ENCODE measurements at regions not wholly inside any gene's neighbourhood (a gene's known extent, or its start where the extent isn't known, plus 50 kb on each side); places are given as distances from the start of the nearest gene placed in this dataset.
"Not testable (repeated sequence)": the region's sequence is repeated elsewhere in the genome, so short reads cannot be mapped to it uniquely, and the experiment has no call there.

DNA sequence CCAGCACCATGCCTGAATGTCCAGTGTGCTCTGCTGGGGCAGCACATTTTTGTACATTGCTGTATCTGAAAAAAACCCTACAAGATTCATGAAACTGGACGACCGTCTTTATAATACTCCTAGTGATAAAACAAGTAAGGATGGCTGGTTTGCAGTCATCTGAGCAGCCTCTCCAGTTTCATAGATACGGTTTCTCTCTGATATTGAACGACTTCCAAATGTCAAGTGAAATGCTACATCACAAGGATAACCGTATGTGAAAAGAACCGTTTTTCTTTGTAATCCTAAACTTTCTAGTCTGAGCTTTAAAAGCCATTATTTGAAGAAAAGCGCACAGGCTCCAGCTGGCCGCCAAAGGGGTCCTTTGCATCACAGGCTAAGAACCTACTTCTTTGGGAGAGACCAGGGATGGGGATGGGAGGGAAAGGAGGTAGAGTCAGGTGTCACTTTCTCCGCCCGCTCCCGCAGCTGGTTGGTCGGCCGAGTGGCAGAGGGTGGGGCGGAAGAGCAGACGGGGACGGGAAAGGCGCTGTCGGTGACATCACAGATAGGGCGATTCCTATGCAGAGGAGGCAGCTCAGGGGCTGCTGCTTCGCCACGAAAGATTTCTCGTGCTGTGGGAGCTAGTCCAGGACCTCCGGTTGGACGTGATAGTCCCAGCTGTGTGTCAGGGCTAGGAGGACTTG is 180.4 kb upstream of the NOTCH2NLA start:
- DNase-seq = peak; percentile 88 to 89

DNA sequence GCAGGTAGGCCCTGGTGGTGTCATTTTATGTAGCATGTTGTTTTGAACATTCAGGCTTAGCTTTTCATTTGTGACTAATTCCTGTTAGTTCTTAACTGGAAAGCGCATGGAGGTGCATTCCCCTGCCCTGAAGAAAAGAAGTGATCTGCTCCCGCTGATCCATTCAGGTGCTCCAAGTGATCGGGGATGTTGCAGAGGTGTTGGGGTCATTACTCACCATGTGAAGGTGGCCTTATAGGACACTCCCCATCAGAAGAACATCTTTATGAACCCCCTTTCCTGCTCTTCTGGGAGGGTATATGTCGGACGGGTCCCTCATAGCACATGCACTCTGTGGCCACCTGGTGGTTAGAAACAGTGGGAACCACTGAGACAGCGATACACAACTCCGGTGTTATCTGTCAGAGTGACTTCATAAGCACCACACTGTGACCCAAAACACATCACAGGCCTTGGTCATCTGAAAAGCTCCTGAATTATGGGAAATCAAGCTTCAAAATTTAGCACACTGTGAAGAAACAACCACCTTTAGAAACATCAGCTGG is 172.5 kb upstream of the NOTCH2NLA start:
- peak; percentile 39 to 48 for DNase-seq

DNA sequence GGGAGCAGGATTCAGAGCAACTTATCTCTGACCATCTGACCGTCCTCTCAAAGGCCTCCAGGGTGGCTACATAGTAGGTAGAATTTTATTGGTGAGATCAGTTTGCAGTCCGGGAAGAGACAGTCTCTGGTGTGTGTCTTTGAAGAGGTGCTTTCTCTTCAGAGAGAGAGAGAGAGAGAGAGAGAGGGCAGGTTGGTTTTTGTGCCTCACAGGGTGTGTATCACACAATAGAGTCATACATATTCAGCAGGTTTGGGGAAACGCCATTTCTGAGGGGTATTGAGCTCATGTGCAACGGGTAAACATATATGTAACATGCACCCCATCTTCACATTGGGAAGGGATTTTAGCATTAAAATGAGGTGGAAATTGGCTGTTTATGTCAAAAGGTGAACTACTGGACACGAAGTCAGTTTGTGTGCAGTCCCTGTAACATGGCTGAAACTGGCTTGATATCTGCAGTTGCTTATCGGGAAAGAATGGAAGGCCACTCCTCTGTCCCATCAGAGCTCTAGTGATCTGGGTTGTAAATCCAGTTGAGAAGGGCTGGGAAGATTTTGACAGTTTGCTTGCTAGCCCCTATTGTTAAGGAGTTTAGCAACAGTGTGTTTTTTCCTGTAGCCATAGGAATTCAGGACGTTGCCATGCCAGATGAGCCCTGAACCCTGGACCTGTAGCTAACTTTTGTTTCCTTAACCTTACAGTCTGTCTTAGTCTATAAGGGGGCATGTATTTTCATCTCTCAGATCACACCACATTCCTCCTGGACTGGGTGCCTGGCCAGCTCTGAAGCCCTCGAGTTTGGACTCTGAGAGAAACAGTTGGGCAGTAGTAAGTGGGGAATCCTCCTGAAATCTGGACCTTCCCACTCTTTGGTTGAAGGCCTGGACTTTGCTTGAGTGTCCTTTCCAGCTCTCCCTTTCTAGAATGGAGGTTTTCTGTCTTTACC is 171.6 kb upstream of the NOTCH2NLA start:
- not testable (repeated sequence) for DNase-seq

DNA sequence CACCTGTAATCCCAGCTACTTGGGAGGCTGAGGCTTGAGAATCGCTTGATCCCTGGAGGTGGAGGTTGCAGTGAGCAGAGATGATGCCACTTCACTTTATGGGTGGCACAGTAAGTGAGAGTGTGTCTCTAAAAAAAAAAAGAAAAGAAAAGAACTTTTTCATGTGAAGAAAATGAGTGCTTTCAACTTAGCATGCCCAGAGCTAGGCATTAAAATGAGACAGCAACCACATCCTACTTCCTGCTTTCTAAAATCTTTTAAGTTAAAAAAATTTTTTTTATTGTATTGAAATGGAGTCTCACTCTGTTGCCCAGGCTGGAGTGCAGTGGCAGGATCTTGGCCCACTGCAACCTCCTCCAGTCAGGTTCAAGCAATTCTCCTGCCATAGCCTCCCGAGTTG is 170.4 kb upstream of the NOTCH2NLA start:
- DNase-seq = not testable (repeated sequence)

DNA sequence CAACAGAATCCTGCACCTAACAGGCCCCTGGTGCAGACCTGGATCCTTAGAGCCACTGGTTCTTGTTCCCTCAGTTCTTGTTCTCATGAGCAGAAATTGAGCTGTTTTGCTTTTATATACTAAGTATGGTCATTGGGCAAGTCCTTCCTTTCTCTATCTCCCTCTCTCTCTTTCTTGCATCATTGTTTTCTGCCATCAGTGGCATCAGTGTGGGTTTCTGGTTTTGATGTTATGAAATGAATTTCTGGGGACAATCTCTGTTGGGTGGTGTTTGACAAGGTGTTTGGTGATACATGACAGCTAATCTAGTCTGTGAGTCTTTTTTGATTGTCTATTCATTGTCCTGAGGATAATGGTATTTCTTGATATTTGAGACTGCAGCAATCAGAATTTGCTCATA is 168.0 kb upstream of the NOTCH2NLA start:
- DNase-seq = not testable (repeated sequence)

DNA sequence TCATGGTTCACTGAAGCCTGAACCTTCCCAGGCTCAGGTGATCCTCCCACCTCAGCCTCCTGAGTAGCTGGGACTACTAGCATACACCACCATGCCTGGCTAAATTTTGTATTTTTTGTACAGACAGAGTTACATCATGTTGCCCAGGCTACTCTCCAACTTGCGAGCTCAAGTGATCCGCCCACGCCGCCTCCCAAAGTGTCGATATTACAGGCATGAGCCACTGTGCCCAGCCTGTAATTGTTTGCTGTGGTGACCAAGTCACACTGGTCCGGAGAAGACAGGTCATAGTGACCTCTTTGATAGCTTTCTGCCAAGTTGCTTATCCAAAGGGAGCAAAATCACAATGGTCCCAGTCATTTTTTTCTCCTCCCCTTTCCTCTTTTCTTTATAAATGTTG is 167.4 kb upstream of the NOTCH2NLA start:
- DNase-seq = not testable (repeated sequence)

DNA sequence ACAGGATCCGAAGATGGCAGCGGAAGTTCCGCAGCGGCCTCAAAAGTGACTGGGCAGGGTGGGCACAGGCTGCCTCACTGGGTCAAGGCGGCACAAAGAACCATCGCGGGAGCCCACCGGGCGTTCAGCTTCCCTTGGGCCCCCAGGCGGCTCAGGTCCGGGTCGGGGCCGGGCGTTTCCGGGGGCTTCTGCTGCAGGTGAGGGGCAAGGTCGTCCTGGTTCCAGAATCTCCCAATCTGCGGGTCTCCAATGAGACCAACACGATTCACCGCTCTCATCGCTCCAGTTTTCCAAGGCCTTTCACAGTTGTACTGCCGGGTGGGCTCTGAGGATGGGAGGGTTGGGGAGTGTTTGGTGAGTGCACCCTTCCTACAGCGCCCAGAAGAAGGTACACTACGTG is 165.0 kb upstream of the NOTCH2NLA start:
- DNase-seq = not testable (repeated sequence)

DNA sequence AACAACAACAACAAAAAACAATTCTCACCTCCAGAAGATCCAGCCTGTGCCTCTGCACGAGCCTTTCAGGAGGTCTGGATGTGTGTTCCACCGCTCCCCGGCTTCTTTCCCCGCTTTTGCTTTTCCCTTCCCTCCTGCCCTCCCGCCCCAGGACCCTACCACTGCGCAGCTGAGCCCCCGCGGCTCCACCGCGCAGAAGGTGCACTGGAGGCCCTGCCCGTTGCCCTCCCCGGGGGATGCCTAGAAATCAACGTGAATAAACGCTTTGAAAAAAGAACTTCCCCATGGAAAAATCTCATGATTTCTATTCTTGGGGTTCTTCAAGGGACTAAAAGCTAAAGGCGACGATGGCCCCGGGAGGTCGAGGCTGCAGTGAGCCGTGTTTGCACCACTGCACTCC is 164.3 kb upstream of the NOTCH2NLA start:
- not testable (repeated sequence) for DNase-seq

DNA sequence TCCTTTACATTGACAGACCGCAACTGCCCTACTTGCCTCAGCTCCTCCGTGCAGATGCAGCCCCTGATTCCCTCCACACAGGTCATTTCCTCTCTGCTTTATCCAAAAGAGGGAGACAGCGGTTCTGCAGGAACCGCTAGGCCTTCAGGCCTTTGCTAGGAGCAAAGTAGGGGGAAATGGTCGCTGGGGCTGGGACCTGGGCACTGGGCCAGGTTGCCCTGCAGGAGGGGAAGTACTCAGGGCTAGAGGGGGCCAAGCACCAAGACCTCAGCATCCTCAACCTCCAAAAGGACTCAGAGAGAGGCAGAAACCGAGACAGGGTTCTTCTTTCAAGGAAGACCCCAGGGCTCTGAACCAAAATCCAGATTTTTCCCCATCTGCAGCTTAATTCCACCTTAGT is 160.4 kb upstream of the NOTCH2NLA start:
- DNase-seq = not testable (repeated sequence)

DNA sequence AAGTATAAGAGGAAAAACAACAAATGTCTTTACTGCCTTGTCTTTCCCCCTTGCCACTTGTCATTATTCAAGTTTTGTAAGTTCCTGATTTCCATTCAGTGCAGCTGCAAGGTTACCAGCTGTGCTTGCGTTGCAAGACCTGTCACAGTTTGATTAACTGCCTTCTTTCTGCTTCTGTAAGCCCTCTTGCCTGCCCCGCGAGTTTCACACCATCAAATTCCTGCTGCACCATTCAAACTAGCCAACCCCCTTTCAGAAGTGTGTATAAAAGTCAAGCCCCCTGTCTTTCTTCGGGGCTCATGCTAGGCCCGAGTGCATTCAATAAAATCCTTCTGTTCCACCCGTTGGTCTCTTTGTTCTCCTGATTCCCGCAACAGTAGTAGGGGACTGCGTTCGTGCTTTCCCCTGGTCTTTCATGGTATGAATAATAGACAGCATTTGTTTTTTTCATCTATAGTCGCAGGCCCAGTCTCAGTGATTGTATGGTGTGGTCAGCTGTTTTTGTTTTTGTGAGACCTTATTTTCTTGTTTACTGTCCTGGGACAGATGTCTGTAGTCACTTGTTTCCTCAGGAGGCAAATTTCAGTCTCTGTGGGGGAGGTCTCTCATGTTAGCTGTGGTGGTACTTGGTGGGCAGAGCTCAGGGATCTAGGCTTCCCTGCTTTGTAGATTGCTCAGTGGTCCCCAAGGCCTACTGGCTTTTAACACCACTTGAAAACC is 159.1 kb upstream of the NOTCH2NLA start:
- peak; percentile 71 to 97 for DNase-seq

DNA sequence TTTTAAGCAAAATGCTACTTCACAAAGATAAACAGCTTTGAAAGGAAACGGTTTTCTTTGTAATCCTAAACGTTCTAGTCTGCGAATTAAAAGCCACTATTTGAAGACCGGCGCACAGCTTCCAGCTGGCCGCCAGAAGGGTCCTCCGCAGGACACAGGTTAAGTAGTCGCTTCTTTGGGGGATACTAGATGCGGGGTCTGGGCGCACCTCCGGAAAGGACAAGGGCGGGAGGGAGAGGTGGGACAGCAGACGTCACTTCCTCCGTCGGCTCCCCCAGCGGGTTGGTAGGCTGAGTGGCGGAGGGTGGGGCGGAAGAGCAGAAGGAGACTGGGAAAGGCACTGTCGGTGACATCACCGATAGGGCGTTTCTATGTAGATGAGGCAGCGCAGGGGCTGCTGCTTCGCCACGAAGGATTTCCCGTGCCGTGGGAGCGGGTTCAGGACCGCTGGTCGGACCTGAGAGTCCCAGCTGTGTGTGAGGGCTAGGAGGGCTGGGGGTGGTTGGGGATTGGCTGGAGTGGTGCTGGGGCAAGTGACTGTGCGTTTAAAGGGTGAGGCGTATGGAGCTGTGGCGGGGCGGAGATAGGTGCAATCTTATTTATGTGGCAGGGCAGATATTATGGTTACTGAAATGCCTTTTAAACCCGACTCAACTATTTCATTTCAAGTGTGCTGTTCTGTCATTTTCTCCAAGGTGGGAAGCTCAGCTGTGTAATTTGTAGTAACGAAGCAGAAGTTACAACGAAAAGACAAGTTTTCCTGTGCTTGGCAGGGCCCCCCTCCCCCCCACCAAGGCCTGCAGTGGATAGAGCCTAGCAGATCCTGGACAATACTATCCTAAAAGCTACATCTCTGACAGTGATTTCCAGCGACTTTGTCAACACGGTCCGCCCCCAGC is 158.3 kb upstream of the NOTCH2NLA start:
- peak; percentile 99 to 100 for DNase-seq

DNA sequence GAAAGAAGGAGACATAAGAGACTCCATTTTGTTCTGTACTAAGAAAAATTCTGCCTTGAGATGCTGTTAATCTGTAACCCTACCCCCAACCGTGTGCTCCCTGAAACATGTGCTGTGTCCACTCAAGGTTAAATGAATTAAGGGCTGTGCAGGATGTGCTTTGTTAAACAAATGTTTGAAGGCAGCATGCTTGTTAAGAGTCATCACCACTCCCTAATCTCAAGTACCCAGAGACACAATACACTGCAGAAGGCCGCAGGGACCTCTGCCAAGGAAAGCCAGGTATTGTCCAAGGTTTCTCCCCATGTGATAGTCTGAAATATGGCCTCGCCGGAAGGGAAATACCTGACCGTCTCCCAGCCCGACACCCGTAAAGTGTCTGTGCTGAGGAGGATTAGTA is 152.4 kb upstream of the NOTCH2NLA start:
- peak in 1 of 2 experiments; percentile 48 for DNase-seq

DNA sequence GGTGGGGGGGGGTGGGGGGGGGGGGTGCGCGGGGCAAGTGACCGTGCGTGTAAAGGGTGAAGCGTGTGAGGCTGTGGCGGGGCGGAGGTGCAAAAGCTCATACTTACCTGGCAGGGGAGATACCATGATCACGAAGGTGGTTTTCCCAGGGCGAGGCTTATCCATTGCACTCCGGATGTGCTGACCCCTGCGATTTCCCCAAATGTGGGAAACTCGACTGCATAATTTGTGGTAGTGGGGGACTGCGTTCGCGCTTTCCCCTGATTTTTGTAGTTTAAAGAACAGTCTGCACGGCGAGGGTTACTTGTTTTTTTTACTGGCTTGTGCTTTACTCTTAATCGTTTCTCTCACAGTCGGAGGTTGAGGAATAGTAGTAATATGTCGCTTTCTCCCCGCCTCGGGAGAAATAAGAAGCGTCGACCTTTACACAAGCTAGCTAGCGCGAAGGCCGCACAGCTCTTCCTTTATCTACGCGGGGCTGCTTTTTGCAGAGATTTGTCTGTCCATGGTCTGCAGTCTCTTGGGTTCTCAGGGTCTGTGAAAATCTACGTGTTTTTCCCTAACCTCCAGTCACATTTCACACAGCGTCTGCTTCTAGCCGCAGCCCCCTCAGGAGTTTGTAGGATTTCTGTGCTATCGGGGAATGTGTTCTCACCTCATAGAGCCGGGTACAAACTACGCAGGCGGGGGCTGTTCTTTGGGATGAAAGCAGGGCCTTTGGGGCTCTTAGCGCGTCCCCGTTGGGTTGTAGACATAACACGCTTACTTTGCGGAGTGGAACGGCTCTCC is 148.1 kb upstream of the NOTCH2NLA start:
- DNase-seq = peak; percentile 100

DNA sequence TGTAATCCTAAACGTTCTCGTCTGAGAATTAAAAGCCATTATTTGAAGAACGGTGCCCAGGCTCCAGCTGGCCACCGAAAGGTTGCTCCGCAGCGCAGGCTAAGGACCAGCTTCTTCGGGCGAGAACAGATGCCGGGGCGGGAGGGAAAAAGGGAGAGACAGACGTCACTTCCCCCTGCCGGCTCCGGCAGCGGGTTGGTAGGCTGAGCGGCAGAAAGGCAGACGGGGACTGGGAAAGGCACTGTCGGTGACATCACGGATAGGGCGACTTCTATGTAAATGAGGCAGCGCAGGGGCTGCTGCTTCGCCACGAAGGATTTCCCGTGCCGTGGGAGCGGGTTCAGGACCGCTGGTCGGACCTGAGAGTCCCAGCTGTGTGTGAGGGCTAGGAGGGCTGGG is 147.5 kb upstream of the NOTCH2NLA start:
- peak; percentile 94 for DNase-seq

DNA sequence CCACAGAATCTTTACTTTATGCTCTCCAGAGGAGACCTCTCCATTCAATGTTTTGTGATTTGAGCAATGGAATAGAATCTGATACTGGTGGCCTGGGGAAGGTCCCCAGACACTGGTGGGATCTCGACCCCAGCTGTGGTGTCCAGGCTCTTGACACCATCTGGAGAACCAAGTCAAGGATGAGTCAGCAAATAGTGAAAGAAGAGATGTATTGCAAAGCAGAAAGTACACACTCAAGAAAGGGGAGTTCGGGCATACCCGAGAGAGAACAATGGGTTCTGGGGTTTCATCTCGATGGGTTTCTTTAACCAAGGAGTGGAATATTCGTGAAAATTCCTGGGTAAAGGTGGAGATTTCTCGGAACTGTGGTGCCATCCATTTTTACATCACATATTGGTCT is 146.3 kb upstream of the NOTCH2NLA start:
- DNase-seq = not testable (repeated sequence)

DNA sequence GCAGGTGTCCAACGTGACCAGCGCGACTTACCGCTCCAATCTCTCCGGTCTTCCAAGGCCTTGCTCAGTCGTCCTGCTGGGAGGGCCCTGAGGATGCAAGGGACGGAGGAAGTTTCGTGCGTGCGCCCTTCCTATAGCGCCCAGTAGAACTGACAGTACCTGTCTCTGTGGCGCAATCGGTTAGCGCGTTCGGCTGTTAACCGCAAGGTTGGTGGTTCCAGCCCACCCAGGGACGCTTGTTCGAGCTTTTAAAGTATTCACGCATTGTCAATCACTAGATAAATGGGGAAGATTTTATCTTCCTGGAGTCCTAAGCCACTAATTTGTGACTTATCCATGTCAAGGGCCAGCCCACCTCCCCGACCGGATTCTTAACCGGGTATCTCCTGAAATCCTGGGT is 141.1 kb upstream of the NOTCH2NLA start:
- peak; percentile 89 to 92 for DNase-seq

DNA sequence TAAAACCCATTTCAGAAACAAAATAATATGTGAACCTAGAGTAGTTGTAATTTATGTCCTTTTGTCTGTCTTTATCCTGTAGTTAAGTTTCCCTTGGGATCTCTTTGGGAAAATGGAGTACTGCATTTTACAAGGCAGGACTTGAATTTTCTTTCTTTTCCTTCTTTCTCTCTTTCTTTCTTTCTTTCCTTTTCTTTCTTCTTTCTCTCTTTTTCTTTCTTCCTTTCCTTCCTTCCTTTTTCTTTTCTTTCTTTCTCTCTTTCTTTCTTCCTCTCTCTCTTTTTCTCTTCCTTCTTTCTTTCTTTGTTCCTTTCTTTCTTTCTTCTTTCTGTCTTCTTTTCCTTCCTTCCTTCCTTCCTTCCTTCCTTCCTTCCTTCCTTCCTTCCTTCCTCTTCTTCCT is 126.6 kb upstream of the NOTCH2NLA start:
- not testable (repeated sequence) for DNase-seq

DNA sequence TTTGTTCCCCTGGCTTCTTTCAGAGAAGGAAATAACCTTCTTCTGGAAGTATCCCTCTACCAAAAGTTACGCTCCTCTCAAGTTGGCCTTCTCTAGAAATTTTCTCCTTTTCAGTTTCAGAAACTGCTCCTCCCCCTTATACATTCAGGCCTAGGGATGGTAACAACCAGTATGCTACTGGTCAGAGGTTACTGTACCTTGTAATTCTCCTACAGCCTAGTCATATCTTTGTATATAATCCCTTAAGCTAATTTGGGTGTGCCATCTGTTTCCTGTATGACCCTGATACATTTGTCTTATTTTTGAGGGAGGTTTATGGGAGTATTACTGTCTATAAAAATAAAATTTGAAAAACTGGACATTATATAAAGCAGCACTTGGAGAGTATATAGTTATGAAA is 98.0 kb upstream of the NOTCH2NLA start:
- DNase-seq = not testable (repeated sequence)

DNA sequence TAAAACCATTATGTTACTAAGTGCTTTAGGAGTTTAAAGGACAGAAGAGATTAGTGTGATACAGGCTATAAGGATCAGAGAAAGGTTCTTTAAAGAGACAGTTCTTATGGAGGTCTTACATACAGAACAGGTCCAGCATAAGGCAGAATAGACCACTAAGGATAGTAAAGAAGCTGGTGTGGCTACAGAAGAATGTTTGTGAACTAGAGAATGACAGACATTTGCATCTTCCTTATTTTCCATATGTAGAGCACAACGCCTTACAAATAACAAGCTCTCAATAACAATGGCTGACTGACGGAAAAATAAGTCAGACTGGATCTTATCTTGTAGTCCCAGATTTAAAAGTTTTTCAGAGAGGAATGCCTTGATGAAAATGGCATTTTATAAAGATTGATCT is 95.6 kb upstream of the NOTCH2NLA start:
- DNase-seq = not testable (repeated sequence)

DNA sequence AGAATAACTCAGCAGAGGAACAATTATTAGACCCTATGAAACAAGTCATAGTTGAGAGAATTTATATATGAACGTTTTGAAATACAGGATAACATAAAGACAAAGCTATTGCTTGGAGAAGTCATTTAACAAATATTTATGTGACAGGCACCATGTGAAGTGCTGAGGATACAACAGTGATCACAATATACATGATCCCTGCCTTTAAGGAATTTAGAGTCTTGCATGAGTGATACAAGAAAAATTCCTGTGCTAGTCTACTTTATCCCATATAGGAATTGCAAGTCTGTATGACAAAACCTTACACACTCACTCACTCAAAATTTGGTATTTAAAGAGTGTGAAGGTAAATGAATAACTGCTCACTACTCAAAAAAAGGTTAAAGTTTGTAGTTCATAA is 94.5 kb upstream of the NOTCH2NLA start:
- DNase-seq = not testable (repeated sequence)

DNA sequence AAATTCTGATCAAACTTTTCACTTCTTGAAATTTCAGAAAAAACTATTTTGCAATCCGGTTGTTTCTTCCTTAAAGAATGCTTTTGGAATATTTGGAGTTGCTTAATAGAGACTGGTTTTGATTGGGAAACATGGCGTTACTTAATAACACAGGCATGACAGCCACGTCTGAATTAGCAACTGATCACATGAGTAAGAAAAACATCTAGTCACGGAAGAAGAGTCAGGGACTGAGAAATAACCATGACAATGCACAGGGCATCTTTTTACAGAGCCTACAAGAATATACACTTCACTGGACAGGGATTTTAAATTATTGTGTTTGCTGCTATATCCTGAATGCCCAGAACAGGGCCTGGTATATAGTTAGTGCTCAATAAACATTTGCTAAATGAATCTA is 94.1 kb upstream of the NOTCH2NLA start:
- DNase-seq = not testable (repeated sequence)
